Spleen (tissue), 7 donors: ENCODE measurements at regions not wholly inside any gene's neighbourhood (a gene's known extent, or its start where the extent isn't known, plus 50 kb on each side); places are given as distances from the start of the nearest gene placed in this dataset.

Experiments used
- CTCF ChIP-seq, 11 experiments: fragments of 200-600 bp in 7 of 11; fragments of 450-650 bp in 4 of 11; sonication (generic) in 4 of 11; IDR thresholded peaks in 8 of 11; conservative IDR thresholded peaks in 3 of 11; 1 replicate in 7 of 11; 2 replicates in 4 of 11; pipeline versions ENCODE4 v1.4.0 to v1.8.0; 2016 to 2021; ENCODE audit warnings: antibody characterized with exemption in 11 of 11, inconsistent platforms in 4 of 11, mild to moderate bottlenecking in 1 of 11
- POLR2AphosphoS5 ChIP-seq, 3 donors: sonication (generic); formaldehyde crosslinking; IDR thresholded peaks; one replicate each; pipeline ENCODE4 v1.5.1; 2017; ENCODE audit warnings: antibody characterized with exemption in 3 of 3
- donor health status: DM: no; HTN: no; CAD: no; lungs with moderate emphysema.
- donor health status: DM: no; HTN: no; CAD: no.
- donor health status: DM: no; HTN: no; CAD: no.

- no peak for TF ChIP-seq CTCF (IDR thresholded peaks at IDR 0.05 in 8 of 11, conservative IDR thresholded peaks at IDR 0.05 in 3 of 11)
- TF ChIP-seq POLR2AphosphoS5 (IDR thresholded peaks at IDR 0.05) = no peak
These were observed 160.4 kb upstream of the NPVF start for GRCh38 chr7:25388681-25389080.
